CD8-positive, alpha-beta memory T cell (primary cell): ENCODE measurements at regions not wholly inside any gene's neighbourhood (a gene's known extent, or its start where the extent isn't known, plus 50 kb on each side); places are given as distances from the start of the nearest gene placed in this dataset.

Experiments used
- CTCF ChIA-PET: fragments of 350-600 bp; sonication (Branson Sonifier 250); formaldehyde crosslinking; loops from one replicate; lab custom pipeline; 2021; ENCODE audit warnings: antibody characterized with exemption; lab: Charles Lee
- POLR2A ChIA-PET: fragments of 350-600 bp; sonication (Branson Sonifier 250); formaldehyde crosslinking; loops from one replicate; lab custom pipeline; 2021; ENCODE audit warnings: antibody characterized with exemption; lab: Charles Lee
- DNase-seq, 5 donors: peaks; one replicate each; pipeline versions ENCODE4 v3.0.0 to v3.0.0-alpha.2; 2020 to 2022; ENCODE audit warnings: mixed read lengths in 1 of 5
- H3K27ac ChIP-seq: one replicate; pipeline ENCODE4 v1.7.0; 2013; ENCODE audit warnings: low read depth, mild to moderate bottlenecking, low read length, moderate library complexity
- H3K27me3 ChIP-seq: 2 replicates; pipeline ENCODE4 v1.7.0; 2013; ENCODE audit warnings: low read length, mild to moderate bottlenecking; ENCODE audit not compliant: insufficient read depth, poor library complexity, severe bottlenecking
- H3K36me3 ChIP-seq: 2 replicates; pipeline ENCODE4 v1.7.0; 2013; ENCODE audit warnings: mild to moderate bottlenecking, low read length, moderate library complexity; ENCODE audit not compliant: insufficient read depth
- H3K4me1 ChIP-seq: 2 replicates; pipeline ENCODE4 v1.7.0; 2013; ENCODE audit warnings: mild to moderate bottlenecking, low read length, moderate library complexity; ENCODE audit not compliant: insufficient read depth
- H3K4me3 ChIP-seq: 2 replicates; pipeline ENCODE4 v1.7.0; 2013; ENCODE audit warnings: mild to moderate bottlenecking, low read length
- H3K9me3 ChIP-seq: 2 replicates; pipeline ENCODE4 v1.7.0; 2013; ENCODE audit warnings: mild to moderate bottlenecking, low read length
- H3K27ac Mint-ChIP-seq, 8 donors: one replicate each; pipeline ENCODE4 v1.8.0; 2020 to 2021; ENCODE audit warnings: mixed read lengths in 8 of 8, mild to moderate bottlenecking in 6 of 8, inconsistent platforms in 3 of 8, moderate library complexity in 3 of 8
- H3K27me3 Mint-ChIP-seq, 2 donors: one replicate each; pipeline ENCODE4 v1.8.0; 2020 to 2021; ENCODE audit warnings: mixed read lengths in 2 of 2, mild to moderate bottlenecking in 1 of 2, moderate library complexity in 1 of 2
- H3K36me3 Mint-ChIP-seq, 3 donors: one replicate each; pipeline ENCODE4 v1.8.0; 2020 to 2021; ENCODE audit warnings: mixed read lengths in 3 of 3, inconsistent platforms in 1 of 3, mild to moderate bottlenecking in 1 of 3
- H3K4me1 Mint-ChIP-seq, 3 donors: one replicate each; pipeline ENCODE4 v1.8.0; 2020 to 2021; ENCODE audit warnings: mixed read lengths in 3 of 3, inconsistent platforms in 1 of 3, mild to moderate bottlenecking in 1 of 3
- H3K4me3 Mint-ChIP-seq, 7 donors: one replicate each; pipeline ENCODE4 v1.8.0; 2020 to 2021; ENCODE audit warnings: mixed read lengths in 7 of 7, mild to moderate bottlenecking in 6 of 7, moderate library complexity in 4 of 7, inconsistent platforms in 2 of 7
- H3K9me3 Mint-ChIP-seq, 5 donors: one replicate each; pipeline ENCODE4 v1.8.0; 2020 to 2022; ENCODE audit warnings: mixed read lengths in 5 of 5, mild to moderate bottlenecking in 3 of 5, moderate library complexity in 2 of 5, inconsistent platforms in 1 of 5

GRCh38 chr18:78837754-78838153 is 141.9 kb upstream of the SALL3 start:
- ChIA-PET CTCF (no interaction called here), POLR2A (no interaction called here)

GRCh38 chr18:78838183-78838582 is 141.4 kb upstream of the SALL3 start:
- POLR2A ChIA-PET, result no interaction called here
- no peak overlapping the region for H3K27ac Mint-ChIP-seq

More at GRCh38 chr18:78837754-78838153, 141.9 kb upstream of the SALL3 start:
- no peaks in the 10 kb centered on the region for H3K4me1 ChIP-seq
- no peak overlapping the region for H3K27ac Mint-ChIP-seq
- no peak overlapping the region for H3K4me3 ChIP-seq
- no peak overlapping the region for H3K27ac ChIP-seq
- H3K4me3 Mint-ChIP-seq, result no peak overlapping the region
- H3K36me3 ChIP-seq, result no peaks in the 10 kb centered on the region
- peaks cover 0 to 4% (median 3%) of the 10 kb centered on the region in 5 donors for H3K9me3 Mint-ChIP-seq
- no peaks in the 10 kb centered on the region for H3K9me3 ChIP-seq
- H3K27me3 ChIP-seq, result no peaks in the 10 kb centered on the region
- H3K36me3 Mint-ChIP-seq, result peaks cover 0 to 2% (median 0%) of the 10 kb centered on the region in 3 donors
- no peaks in the 10 kb centered on the region for H3K4me1 Mint-ChIP-seq
- no peak for DNase-seq
- peaks cover 2 to 3% of the 10 kb centered on the region in 2 donors for H3K27me3 Mint-ChIP-seq

GRCh38 chr18:78849046-78849445 is 130.6 kb upstream of the SALL3 start:
- DNase-seq, result no peak
- Mint-ChIP-seq H3K36me3 (peaks cover 0 to 4% (median 1%) of the 10 kb centered on the region in 3 donors), H3K27ac (no peak overlapping the region), H3K9me3 (peaks cover 19 to 38% (median 20%) of the 10 kb centered on the region in 5 donors), H3K4me1 (no peaks in the 10 kb centered on the region), H3K4me3 (no peak overlapping the region), H3K27me3 (peaks cover 15 to 38% of the 10 kb centered on the region in 2 donors)
- Histone ChIP-seq H3K4me3 (no peak overlapping the region), H3K27me3 (no peaks in the 10 kb centered on the region), H3K9me3 (no peaks in the 10 kb centered on the region), H3K4me1 (no peaks in the 10 kb centered on the region), H3K27ac (no peak overlapping the region), H3K36me3 (no peaks in the 10 kb centered on the region)
- CTCF ChIA-PET, result no interaction called here
- POLR2A ChIA-PET, result no interaction called here

More at GRCh38 chr18:78838183-78838582, 141.4 kb upstream of the SALL3 start:
- Mint-ChIP-seq H3K4me3 (no peak overlapping the region), H3K36me3 (peaks cover 0 to 2% (median 0%) of the 10 kb centered on the region in 3 donors), H3K9me3 (peaks cover 0 to 4% (median 3%) of the 10 kb centered on the region in 5 donors), H3K27me3 (peaks cover 0 to 2% of the 10 kb centered on the region in 2 donors), H3K4me1 (no peaks in the 10 kb centered on the region)
- no peaks in the 10 kb centered on the region for H3K36me3 ChIP-seq
- no peaks in the 10 kb centered on the region for H3K4me1 ChIP-seq
- H3K27me3 ChIP-seq, result no peaks in the 10 kb centered on the region
- no peak for DNase-seq
- CTCF ChIA-PET, result no interaction called here
- H3K4me3 ChIP-seq, result no peak overlapping the region
- H3K27ac ChIP-seq, result no peak overlapping the region
- H3K9me3 ChIP-seq, result no peaks in the 10 kb centered on the region

- H3K36me3 Mint-ChIP-seq, result peaks cover 0 to 4% (median 1%) of the 10 kb centered on the region in 3 donors
- no peak overlapping the region for H3K27ac Mint-ChIP-seq
- H3K4me1 Mint-ChIP-seq, result no peaks in the 10 kb centered on the region
- H3K9me3 Mint-ChIP-seq, result peaks cover 19 to 36% (median 20%) of the 10 kb centered on the region in 5 donors
- ChIA-PET POLR2A (no interaction called here), CTCF (no interaction called here)
- peaks cover 15 to 38% of the 10 kb centered on the region in 2 donors for H3K27me3 Mint-ChIP-seq
- no peak for DNase-seq
- Histone ChIP-seq H3K36me3 (no peaks in the 10 kb centered on the region), H3K4me3 (no peak overlapping the region), H3K27ac (no peak overlapping the region), H3K4me1 (no peaks in the 10 kb centered on the region), H3K27me3 (no peaks in the 10 kb centered on the region), H3K9me3 (no peaks in the 10 kb centered on the region)
- no peak overlapping the region for H3K4me3 Mint-ChIP-seq
Measured at GRCh38 chr18:78849458-78849857, 130.2 kb upstream of the SALL3 start.

DNA sequence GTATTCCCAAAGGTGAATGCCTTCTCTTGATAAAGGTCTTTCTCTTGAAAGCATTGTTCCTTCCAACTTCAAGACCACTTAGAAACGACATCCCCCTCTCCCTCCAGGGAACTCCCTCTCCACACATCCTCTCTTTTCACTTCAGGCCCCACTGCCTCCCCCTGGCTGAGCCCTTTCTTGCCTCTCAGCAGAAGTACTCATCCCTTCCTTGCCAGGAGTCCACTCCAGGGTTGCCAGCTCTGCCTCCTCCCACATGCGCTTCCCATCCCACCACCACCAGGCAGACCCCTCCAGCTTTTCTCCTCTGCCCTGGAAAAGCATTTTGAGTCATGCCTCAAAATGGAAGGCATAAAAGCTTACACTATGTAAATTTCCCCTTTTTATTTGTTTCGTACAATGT is 126.3 kb upstream of the SALL3 start:
- Mint-ChIP-seq H3K27me3 (peaks cover 6 to 11% of the 10 kb centered on the region in 2 donors), H3K36me3 (peaks cover 0 to 4% (median 1%) of the 10 kb centered on the region in 3 donors), H3K27ac (no peak overlapping the region), H3K9me3 (peaks cover 5 to 22% (median 8%) of the 10 kb centered on the region in 5 donors), H3K4me3 (no peak overlapping the region), H3K4me1 (no peaks in the 10 kb centered on the region)
- Histone ChIP-seq H3K27ac (no peak overlapping the region), H3K4me1 (no peaks in the 10 kb centered on the region), H3K9me3 (no peaks in the 10 kb centered on the region), H3K4me3 (no peak overlapping the region), H3K36me3 (no peaks in the 10 kb centered on the region), H3K27me3 (peaks cover 2% of the 10 kb centered on the region)
- CTCF ChIA-PET, result no interaction called here
- DNase-seq, result no peak
- POLR2A ChIA-PET, result no interaction called here

GRCh38 chr18:78855188-78855587 is 124.4 kb upstream of the SALL3 start:
- no peak overlapping the region for H3K27ac Mint-ChIP-seq
- POLR2A ChIA-PET, result no interaction called here

DNA sequence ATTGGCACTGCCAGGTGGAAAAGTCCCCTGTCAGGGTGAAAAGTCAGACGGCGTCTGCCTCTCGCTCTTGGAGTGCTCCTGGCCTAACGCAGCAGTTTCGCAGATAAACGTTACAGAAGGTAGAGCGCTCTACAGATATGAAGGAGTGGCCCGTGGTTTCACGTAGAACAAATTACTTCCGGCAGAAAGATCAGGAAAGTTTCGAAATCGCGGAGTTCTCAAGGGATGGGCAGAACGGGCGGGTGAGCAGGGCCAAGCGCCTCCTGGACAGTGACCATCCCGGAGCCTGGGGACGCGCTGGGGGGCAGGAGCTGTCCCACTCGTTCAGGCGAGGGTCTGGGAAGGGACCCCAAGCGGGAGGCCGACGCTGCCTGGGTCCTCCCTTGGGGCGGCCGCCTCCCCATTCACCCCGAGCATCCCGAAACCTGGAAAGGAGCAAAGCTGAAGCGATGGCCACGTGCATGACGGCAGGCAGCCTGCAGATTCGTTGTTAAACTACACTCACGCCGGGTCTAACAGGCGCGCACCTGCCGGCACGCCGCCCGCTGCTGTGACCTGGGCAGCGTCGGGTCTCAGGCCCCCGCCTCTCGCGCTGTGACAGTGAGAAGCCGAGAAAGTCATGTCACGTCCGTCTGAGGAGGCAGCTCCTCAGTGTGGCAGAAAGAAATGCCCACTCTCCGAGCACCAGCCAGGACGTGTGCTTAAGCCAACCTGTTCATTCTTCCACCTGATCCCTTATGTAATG is 122.9 kb upstream of the SALL3 start:
- no peak overlapping the region for H3K4me3 Mint-ChIP-seq
- no peak overlapping the region for H3K4me3 ChIP-seq
- H3K36me3 ChIP-seq, result no peaks in the 10 kb centered on the region
- peaks cover 0 to 9% (median 0%) of the 10 kb centered on the region in 5 donors for H3K9me3 Mint-ChIP-seq
- ChIA-PET CTCF (interaction anchor here (1.2 kb wide), 1 partner anchor 144 kb away, joined by 3 read pairs; no protein-coding TSS in a partner anchor), POLR2A (no interaction called here)
- H3K4me1 Mint-ChIP-seq, result no peaks in the 10 kb centered on the region
- no peak for DNase-seq
- H3K27me3 ChIP-seq, result peaks cover 5% of the 10 kb centered on the region
- H3K36me3 Mint-ChIP-seq, result peaks cover 0 to 4% (median under 1%) of the 10 kb centered on the region in 3 donors
- no peak overlapping the region for H3K27ac Mint-ChIP-seq
- no peaks in the 10 kb centered on the region for H3K9me3 ChIP-seq
- no peak overlapping the region for H3K27ac ChIP-seq
- H3K4me1 ChIP-seq, result no peaks in the 10 kb centered on the region
- peaks cover 6 to 10% of the 10 kb centered on the region in 2 donors for H3K27me3 Mint-ChIP-seq

More at GRCh38 chr18:78855188-78855587, 124.4 kb upstream of the SALL3 start:
- H3K4me1 Mint-ChIP-seq, result no peaks in the 10 kb centered on the region
- H3K9me3 Mint-ChIP-seq, result peaks cover 1 to 12% (median 3%) of the 10 kb centered on the region in 5 donors
- no peak overlapping the region for H3K4me3 ChIP-seq
- H3K27ac ChIP-seq, result no peak overlapping the region
- no peaks in the 10 kb centered on the region for H3K36me3 ChIP-seq
- H3K27me3 ChIP-seq, result peaks cover 2% of the 10 kb centered on the region
- DNase-seq, result no peak
- no peaks in the 10 kb centered on the region for H3K4me1 ChIP-seq
- CTCF ChIA-PET, result no interaction called here
- no peak overlapping the region for H3K4me3 Mint-ChIP-seq
- H3K9me3 ChIP-seq, result no peaks in the 10 kb centered on the region
- H3K36me3 Mint-ChIP-seq, result peaks cover 0 to 4% (median 1%) of the 10 kb centered on the region in 3 donors
- peaks cover 4 to 6% of the 10 kb centered on the region in 2 donors for H3K27me3 Mint-ChIP-seq
